ENCODE measurements at regions not wholly inside any gene's neighbourhood (a gene's known extent, or its start where the extent isn't known, plus 50 kb on each side); places are given as distances from the start of the nearest gene placed in this dataset.

DNA sequence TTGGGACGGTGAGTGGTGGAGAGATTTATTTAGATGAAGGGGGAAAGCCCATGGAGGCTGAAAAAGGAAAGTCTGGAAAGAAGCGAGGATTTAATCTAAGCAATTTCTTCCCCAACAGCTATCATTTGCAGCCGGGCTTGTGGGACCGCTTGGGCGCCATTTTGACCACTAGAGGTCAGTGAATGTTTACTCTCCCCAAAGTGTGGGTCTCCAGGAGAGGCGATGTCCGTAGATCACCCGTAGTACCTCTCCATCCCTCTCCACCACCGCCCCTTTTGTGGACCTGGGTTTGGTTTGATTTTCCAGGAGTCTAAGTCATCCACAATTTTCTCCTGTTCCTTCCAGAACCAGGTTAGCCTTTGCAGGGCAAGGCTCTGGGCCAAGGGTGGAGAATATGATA is 91.2 kb upstream of the PARP11 start (continued):
- TF ChIP-seq RELA (IDR thresholded peaks at IDR 0.05; ENCODE audit: borderline replicate concordance, partially characterized antibody): no peak
- no peak for TF ChIP-seq SREBF1 (IDR thresholded peaks at IDR 0.05; ENCODE audit: low read length)
- TF ChIP-seq STAT1 (conservative IDR thresholded peaks at IDR 0.05): no peak
- peak; percentile 42; the same call in 1 of the 2 replicates for TF ChIP-seq RAD21 (IDR thresholded peaks at IDR 0.05; ENCODE audit: insufficient read depth, low read depth, low read length)
- TF ChIP-seq, protein P1, sequence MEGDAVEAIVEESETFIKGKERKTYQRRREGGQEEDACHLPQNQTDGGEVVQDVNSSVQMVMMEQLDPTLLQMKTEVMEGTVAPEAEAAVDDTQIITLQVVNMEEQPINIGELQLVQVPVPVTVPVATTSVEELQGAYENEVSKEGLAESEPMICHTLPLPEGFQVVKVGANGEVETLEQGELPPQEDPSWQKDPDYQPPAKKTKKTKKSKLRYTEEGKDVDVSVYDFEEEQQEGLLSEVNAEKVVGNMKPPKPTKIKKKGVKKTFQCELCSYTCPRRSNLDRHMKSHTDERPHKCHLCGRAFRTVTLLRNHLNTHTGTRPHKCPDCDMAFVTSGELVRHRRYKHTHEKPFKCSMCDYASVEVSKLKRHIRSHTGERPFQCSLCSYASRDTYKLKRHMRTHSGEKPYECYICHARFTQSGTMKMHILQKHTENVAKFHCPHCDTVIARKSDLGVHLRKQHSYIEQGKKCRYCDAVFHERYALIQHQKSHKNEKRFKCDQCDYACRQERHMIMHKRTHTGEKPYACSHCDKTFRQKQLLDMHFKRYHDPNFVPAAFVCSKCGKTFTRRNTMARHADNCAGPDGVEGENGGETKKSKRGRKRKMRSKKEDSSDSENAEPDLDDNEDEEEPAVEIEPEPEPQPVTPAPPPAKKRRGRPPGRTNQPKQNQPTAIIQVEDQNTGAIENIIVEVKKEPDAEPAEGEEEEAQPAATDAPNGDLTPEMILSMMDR (IDR thresholded peaks at IDR 0.05 in 2 of 3, conservative IDR thresholded peaks at IDR 0.05 in 1 of 3; ENCODE audit: control insufficient read depth in 2 of 3, extremely low read depth in 1 of 3, insufficient read depth in 1 of 3, low read depth in 3 of 3, low read length in 3 of 3): peak; percentile 56 to 69 (median 57)

- no peak for DNase-seq (ENCODE audit: low read depth, low spot score)
- no peaks in the 10 kb centered on the region for H4K20me1 ChIP-seq (ENCODE audit: control insufficient read depth, insufficient read depth)
- no TSS peak for BruUV-seq (replicated peaks)
- peak; percentile 39; the same call in 1 of the 2 replicates for TF ChIP-seq PKNOX1 (IDR thresholded peaks at IDR 0.05)
- no peak for TF ChIP-seq CHD1 (IDR thresholded peaks at IDR 0.05; ENCODE audit: low read depth, low read length)
- no peak for TF ChIP-seq TAF1 (IDR thresholded peaks at IDR 0.05; ENCODE audit: borderline replicate concordance, low read depth, low read length)
- no peak for TF ChIP-seq SREBF2 (IDR thresholded peaks at IDR 0.05; ENCODE audit: low read length)
- no peak for TF ChIP-seq RELB (IDR thresholded peaks at IDR 0.05; ENCODE audit: low read depth)
- no peak for TF ChIP-seq SP1 (IDR thresholded peaks at IDR 0.05; ENCODE audit: low read depth, low read length)
- H3K27me3 ChIP-seq (replicated peaks in 1 of 2; ENCODE audit: control insufficient read depth in 2 of 2, insufficient read depth in 2 of 2, low read length in 1 of 2): peaks cover 0 to 3% of the 10 kb centered on the region in 2 experiments; a peak in 3 of 4 replicates
- no peaks in the 10 kb centered on the region for H3K4me1 ChIP-seq (ENCODE audit: control insufficient read depth, insufficient read depth, low read length)
- H3K9ac ChIP-seq (ENCODE audit: control insufficient read depth, insufficient read depth, low read length): no peak overlapping the region
- intact Hi-C loops (cut with micrococcal nuclease; ENCODE audit: unreplicated experiment): loop anchor here (10.0 kb wide), 3 partner anchors 78 to 562 kb away; partner anchors contain the start of gene CCND2
- RAD21 ChIA-PET (ENCODE audit: unreplicated experiment): interaction anchor here (0.7 to 2.5 kb wide), 4 partner anchors 11 to 314 kb away, joined by 3 to 14 read pairs (median 3); no protein-coding TSS in a partner anchor
- no peaks in the 10 kb centered on the region for H3K36me3 ChIP-seq (ENCODE audit: control insufficient read depth in 2 of 2, insufficient read depth in 2 of 2, low read length in 1 of 2)
- SMC1A ChIA-PET (ENCODE audit: uncharacterized antibody, unreplicated experiment): interaction anchor here (0.9 to 3.4 kb wide), 8 partner anchors 14 to 565 kb away, joined by 3 to 15 read pairs (median 4); no protein-coding TSS in a partner anchor
- POLR2A ChIA-PET: no interaction called here
- CTCF ChIA-PET: interaction anchor here (0.6 to 4.1 kb wide), 14 partner anchors 11 to 663 kb away, joined by 3 to 33 read pairs (median 4); no protein-coding TSS in a partner anchor
- H3K27ac ChIP-seq (ENCODE audit: control insufficient read depth, insufficient read depth): no peak overlapping the region
- in situ Hi-C loops (cut with MboI): no loop called here
- H3K9me3 ChIP-seq (replicated peaks; ENCODE audit: control insufficient read depth, insufficient read depth, low read length): no peaks in the 10 kb centered on the region
- WGBS (ENCODE audit: insufficient coverage, insufficient replicate concordance, low lambda C conversion rate, missing lambda C conversion rate): 33% methylated on average over 8 of the region's 8 CpGs
- H2AFZ ChIP-seq (ENCODE audit: control insufficient read depth, low read depth, low read length): no peak overlapping the region
- no peaks in the 10 kb centered on the region for H3K79me2 ChIP-seq (ENCODE audit: control insufficient read depth, insufficient read depth, low read length)
- H3K4me2 ChIP-seq (ENCODE audit: control insufficient read depth, insufficient read depth): no peak overlapping the region
- H3K4me3 ChIP-seq: no peak overlapping the region
- FAIRE-seq: no peak
- ATAC-seq: peak; percentile 83
Observed at GRCh38 chr12:3962631-3963483, 89.7 kb upstream of the PARP11 start.
